Neural cell (in vitro differentiated cells): ENCODE measurements at regions not wholly inside any gene's neighbourhood (a gene's known extent, or its start where the extent isn't known, plus 50 kb on each side); places are given as distances from the start of the nearest gene placed in this dataset.

Experiments used
- H2AFZ ChIP-seq: fragments of 200-600, 300-800 bp; sonication (generic), shearing (Covaris generic); 2 replicates; pipeline ENCODE4 v1.6.0; 2014; ENCODE audit warnings: low read depth, mild to moderate bottlenecking, antibody characterized with exemption, low read length, moderate library complexity
- H3F3A ChIP-seq: fragments of 200-600 bp; shearing (Covaris generic); 2 replicates; pipeline ENCODE4 v1.6.1; 2016; ENCODE audit warnings: mild to moderate bottlenecking, moderate library complexity, mixed read lengths, antibody characterized with exemption, low read length; ENCODE audit not compliant: insufficient read depth, poor library complexity, severe bottlenecking
- H3K27ac ChIP-seq: fragments of 200-600, 300-800 bp; sonication (generic), shearing (Covaris generic); 2 replicates; pipeline ENCODE4 v1.5.1; 2014; ENCODE audit warnings: mild to moderate bottlenecking, low read length, moderate library complexity
- H3K27me3 ChIP-seq: fragments of 300-800, 200-600 bp; sonication (generic), shearing (Covaris generic); 2 replicates; pipeline ENCODE4 v1.6.0; 2014; ENCODE audit warnings: mild to moderate bottlenecking, low read depth, low read length, moderate library complexity; ENCODE audit not compliant: insufficient read depth
- H3K36me3 ChIP-seq: fragments of 300-800, 200-600 bp; sonication (generic), shearing (Covaris generic); 2 replicates; pipeline ENCODE4 v1.5.1; 2014; ENCODE audit warnings: mild to moderate bottlenecking, antibody characterized with exemption, low read length, moderate library complexity; ENCODE audit not compliant: insufficient read depth
- H3K4me2 ChIP-seq: fragments of 300-800, 200-600 bp; sonication (generic), shearing (Covaris generic); 2 replicates; pipeline ENCODE4 v1.6.0; 2014; ENCODE audit warnings: mild to moderate bottlenecking, low read length
- H3K4me3 ChIP-seq: fragments of 300-800, 200-600 bp; sonication (generic), shearing (Covaris generic); 2 replicates; pipeline ENCODE4 v1.5.1; 2014; ENCODE audit warnings: mild to moderate bottlenecking, low read length, moderate library complexity
- H3K79me2 ChIP-seq: fragments of 200-600 bp; shearing (Covaris generic); replicated peaks from 2 replicates; pipeline ENCODE4 v1.6.0; 2014; ENCODE audit warnings: mild to moderate bottlenecking, low read length, moderate library complexity; ENCODE audit not compliant: insufficient read depth
- H3K9ac ChIP-seq: fragments of 300-800, 200-600 bp; sonication (generic), shearing (Covaris generic); 2 replicates; pipeline ENCODE4 v1.6.1; 2016; ENCODE audit warnings: mild to moderate bottlenecking, low read length, mixed read lengths
- H3K9me2 ChIP-seq: fragments of 200-600 bp; shearing (Covaris generic); 2 replicates; pipeline ENCODE4 v1.6.1; 2016; ENCODE audit warnings: mild to moderate bottlenecking, low read length, mixed read lengths; ENCODE audit not compliant: insufficient read depth
- H3K9me3 ChIP-seq: fragments of 200-600, 300-800 bp; sonication (generic), shearing (Covaris generic); 2 replicates; pipeline ENCODE4 v1.6.1; 2016; ENCODE audit warnings: mild to moderate bottlenecking, mixed run types, low read length, moderate library complexity, mixed read lengths
- H4K20me1 ChIP-seq: fragments of 200-600 bp; shearing (Covaris generic); 2 replicates; pipeline ENCODE4 v1.6.1; 2016; ENCODE audit warnings: mild to moderate bottlenecking, mixed run types; ENCODE audit not compliant: insufficient read depth
- EZH2 ChIP-seq: fragments of 200-600, 300-800 bp; shearing (Covaris generic), sonication (generic); IDR thresholded peaks from 2 replicates; pipeline ENCODE4 v1.6.1; 2014; ENCODE audit warnings: antibody characterized with exemption, low read length, borderline replicate concordance, mild to moderate bottlenecking; ENCODE audit not compliant: insufficient read depth, poor library complexity, severe bottlenecking
- MXI1 ChIP-seq: fragments of 450-650 bp; conservative IDR thresholded peaks from 2 replicates; pipeline ENCODE4 v1.6.1; 2014; ENCODE audit warnings: antibody characterized with exemption, mild to moderate bottlenecking; ENCODE audit not compliant: poor library complexity, severe bottlenecking
- RAD21 ChIP-seq: fragments of 450-650 bp; conservative IDR thresholded peaks from 2 replicates; pipeline ENCODE4 v1.6.1; 2014; ENCODE audit warnings: antibody characterized with exemption, mild to moderate bottlenecking, moderate library complexity
- REST ChIP-seq: IDR thresholded peaks from 2 replicates; pipeline ENCODE4 v1.6.1; 2012; ENCODE audit warnings: borderline replicate concordance
- SMC3 ChIP-seq: fragments of 450-650 bp; conservative IDR thresholded peaks from 2 replicates; pipeline ENCODE4 v1.6.1; 2014; ENCODE audit warnings: antibody characterized with exemption, mild to moderate bottlenecking, moderate library complexity; ENCODE audit not compliant: poor library complexity
- TF ChIP-seq, protein P1 (sequence below): fragments of 450-650 bp; IDR thresholded peaks from 2 replicates; pipeline ENCODE4 v1.5.1; 2014; ENCODE audit warnings: antibody characterized with exemption, mild to moderate bottlenecking, moderate library complexity; ENCODE audit not compliant: poor library complexity, severe bottlenecking

DNA sequence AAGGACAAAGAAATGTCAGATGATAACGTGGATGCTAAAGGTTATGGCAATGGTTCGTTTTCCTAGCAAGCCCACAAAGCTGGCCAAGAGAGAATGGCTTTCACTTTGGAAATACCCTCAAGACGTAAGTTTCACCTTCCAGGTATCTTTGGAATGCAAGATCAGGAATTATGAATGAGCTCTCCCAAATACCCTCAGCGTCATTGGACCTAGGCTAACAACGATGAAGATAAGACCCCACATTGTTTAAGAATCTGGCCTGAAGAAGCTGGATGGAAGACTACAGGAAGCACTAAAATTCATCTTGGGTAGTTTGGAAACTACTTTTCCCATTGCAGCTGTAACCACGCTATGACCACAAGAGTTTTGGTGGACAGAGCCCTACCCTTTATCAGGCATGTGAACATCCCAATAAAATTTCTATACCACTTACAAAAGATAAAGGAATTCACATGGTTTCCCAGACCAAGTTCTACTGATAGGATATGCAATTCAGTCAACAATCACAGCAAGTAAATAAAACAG is 111.9 kb downstream of the KDR start:
- Histone ChIP-seq H3K79me2 (no peaks in the 10 kb centered on the region), H3K9me3 (no peaks in the 10 kb centered on the region), H3K4me2 (no peak overlapping the region), H4K20me1 (no peaks in the 10 kb centered on the region), H3K9me2 (no peaks in the 10 kb centered on the region), H3K9ac (no peak overlapping the region), H3K36me3 (no peaks in the 10 kb centered on the region), H3K27me3 (no peaks in the 10 kb centered on the region), H3K4me3 (no peak overlapping the region), H3F3A (no peaks in the 10 kb centered on the region), H3K27ac (no peak overlapping the region), H2AFZ (no peak overlapping the region)
- TF ChIP-seq EZH2 (no peak), REST (no peak), RAD21 (no peak), MXI1 (no peak), SMC3 (no peak)
- TF ChIP-seq, protein P1, sequence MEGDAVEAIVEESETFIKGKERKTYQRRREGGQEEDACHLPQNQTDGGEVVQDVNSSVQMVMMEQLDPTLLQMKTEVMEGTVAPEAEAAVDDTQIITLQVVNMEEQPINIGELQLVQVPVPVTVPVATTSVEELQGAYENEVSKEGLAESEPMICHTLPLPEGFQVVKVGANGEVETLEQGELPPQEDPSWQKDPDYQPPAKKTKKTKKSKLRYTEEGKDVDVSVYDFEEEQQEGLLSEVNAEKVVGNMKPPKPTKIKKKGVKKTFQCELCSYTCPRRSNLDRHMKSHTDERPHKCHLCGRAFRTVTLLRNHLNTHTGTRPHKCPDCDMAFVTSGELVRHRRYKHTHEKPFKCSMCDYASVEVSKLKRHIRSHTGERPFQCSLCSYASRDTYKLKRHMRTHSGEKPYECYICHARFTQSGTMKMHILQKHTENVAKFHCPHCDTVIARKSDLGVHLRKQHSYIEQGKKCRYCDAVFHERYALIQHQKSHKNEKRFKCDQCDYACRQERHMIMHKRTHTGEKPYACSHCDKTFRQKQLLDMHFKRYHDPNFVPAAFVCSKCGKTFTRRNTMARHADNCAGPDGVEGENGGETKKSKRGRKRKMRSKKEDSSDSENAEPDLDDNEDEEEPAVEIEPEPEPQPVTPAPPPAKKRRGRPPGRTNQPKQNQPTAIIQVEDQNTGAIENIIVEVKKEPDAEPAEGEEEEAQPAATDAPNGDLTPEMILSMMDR = no peak

DNA sequence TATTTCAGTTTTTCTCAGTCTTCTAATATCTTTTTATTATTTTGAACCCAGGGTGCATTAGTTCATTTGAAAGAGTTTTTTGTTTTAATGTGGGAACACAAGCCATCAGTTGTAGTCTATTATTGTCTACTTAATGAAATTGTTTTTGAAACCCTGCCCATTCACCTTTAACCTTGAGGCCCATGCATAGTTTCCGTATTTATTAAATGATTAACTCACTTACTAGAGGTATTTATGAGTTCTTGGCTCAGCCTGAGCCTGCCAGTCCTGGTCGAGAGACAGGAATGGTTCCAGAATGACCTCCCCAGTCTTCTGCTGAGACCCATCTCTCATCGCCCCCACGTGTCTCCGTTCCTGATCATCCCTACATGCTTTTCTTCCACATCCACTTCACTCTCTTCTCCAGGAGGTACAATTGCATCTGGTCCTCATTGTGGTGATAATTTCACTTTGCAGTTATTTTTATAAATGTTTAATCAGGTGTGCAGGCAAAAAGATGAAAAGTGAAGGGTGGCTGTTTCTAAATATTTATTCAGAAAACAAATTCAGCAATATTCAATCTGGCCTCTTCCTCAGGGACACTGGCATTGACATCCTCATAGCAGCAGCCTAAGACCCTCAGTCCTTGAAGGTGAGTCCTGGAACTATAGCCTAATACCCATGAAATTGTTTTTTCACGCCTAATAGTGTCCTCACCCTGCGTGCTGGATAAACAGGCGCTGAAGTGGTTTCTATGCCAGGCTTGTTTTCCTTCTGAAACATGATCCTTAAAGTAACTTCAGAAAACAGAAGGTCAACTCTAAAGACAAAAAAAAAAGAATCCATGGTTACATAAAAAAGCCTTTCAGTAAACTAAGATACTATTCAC is 112.8 kb downstream of the KDR start:
- no peak for TF ChIP-seq REST
- Histone ChIP-seq H3K9ac (no peak overlapping the region), H3K9me2 (no peaks in the 10 kb centered on the region), H3K36me3 (no peaks in the 10 kb centered on the region), H4K20me1 (no peaks in the 10 kb centered on the region), H3K27ac (no peak overlapping the region), H2AFZ (no peak overlapping the region), H3K27me3 (no peaks in the 10 kb centered on the region), H3K4me2 (no peak overlapping the region), H3K79me2 (no peaks in the 10 kb centered on the region), H3K4me3 (no peak overlapping the region), H3F3A (no peaks in the 10 kb centered on the region), H3K9me3 (no peaks in the 10 kb centered on the region)
